ENCODE measurements at regions not wholly inside any gene's neighbourhood (a gene's known extent, or its start where the extent isn't known, plus 50 kb on each side); places are given as distances from the start of the nearest gene placed in this dataset.

DNA sequence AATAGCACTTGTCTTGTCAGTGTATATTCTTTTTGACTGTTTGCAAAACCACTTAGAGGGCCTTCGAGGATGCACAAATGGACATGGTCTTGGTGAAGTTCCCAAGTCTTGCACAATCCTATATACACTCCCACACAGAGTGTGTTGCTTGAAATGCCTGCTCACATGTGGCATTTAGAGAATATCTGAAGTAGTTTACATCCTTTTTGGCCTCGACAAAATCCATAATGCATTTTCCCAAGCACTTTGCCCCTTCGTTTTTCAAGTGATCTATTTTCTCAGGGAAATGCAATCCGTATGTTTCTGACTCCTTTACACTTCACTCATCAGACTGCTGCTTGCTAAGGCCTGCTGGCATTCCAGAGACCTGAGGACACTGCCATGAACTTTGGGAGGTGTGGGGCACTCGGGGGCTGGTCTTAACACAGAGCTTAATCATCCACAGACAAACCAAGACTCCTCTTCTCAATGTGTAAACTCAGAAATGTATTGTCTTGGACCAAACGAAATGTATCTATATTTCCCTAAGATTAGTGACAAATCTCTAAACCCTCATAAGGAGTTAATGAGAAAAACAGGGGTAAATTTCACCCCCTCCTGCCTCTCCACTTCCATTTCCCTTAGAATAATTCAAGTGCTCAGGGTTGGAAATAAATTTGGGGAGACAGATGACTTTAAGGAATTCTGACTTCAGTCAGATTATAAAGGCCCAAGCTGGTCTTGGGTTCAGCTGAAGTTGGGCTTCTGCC lies 219.3 kb upstream of the APCDD1 start:
- Histone ChIP-seq H3K4me3 (no peak overlapping the region), H3K27me3 (no peaks in the 10 kb centered on the region), H3K36me3 (no peaks in the 10 kb centered on the region), H3K27ac (no peak overlapping the region), H3K9me3 (peaks cover 0 to under 1% of the 10 kb centered on the region in 2 donors), H3K4me1 (peaks cover 0 to 17% of the 10 kb centered on the region in 2 donors)
- TF ChIP-seq, protein P1, sequence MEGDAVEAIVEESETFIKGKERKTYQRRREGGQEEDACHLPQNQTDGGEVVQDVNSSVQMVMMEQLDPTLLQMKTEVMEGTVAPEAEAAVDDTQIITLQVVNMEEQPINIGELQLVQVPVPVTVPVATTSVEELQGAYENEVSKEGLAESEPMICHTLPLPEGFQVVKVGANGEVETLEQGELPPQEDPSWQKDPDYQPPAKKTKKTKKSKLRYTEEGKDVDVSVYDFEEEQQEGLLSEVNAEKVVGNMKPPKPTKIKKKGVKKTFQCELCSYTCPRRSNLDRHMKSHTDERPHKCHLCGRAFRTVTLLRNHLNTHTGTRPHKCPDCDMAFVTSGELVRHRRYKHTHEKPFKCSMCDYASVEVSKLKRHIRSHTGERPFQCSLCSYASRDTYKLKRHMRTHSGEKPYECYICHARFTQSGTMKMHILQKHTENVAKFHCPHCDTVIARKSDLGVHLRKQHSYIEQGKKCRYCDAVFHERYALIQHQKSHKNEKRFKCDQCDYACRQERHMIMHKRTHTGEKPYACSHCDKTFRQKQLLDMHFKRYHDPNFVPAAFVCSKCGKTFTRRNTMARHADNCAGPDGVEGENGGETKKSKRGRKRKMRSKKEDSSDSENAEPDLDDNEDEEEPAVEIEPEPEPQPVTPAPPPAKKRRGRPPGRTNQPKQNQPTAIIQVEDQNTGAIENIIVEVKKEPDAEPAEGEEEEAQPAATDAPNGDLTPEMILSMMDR (IDR thresholded peaks at IDR 0.05) = no peak
- DNase-seq (ENCODE audit: low spot score) = no peak

DNA sequence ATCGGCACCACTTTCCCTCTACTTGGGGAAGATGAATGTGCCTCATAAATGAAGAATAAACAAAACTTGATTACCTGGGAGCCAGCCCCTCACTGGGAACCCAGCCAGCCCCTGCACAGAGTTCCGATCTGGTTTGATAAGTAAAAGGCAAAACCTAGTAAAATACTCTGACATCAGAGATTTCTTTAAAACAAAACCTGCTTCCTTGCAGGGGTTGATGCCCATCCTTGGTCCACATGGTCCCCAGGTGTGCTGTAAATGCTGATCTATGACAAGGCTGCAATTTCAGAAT lies 218.8 kb upstream of the APCDD1 start:
- no peak overlapping the region for H3K4me3 ChIP-seq
- no peak for DNase-seq (ENCODE audit: low spot score)
- H3K9me3 ChIP-seq = no peaks in the 10 kb centered on the region
- H3K4me1 ChIP-seq = peaks cover 0 to 21% of the 10 kb centered on the region in 2 donors
- H3K36me3 ChIP-seq = no peaks in the 10 kb centered on the region
- H3K27ac ChIP-seq = no peak overlapping the region
- TF ChIP-seq, protein P1 (IDR thresholded peaks at IDR 0.05) = no peak
- H3K27me3 ChIP-seq = no peaks in the 10 kb centered on the region

DNA sequence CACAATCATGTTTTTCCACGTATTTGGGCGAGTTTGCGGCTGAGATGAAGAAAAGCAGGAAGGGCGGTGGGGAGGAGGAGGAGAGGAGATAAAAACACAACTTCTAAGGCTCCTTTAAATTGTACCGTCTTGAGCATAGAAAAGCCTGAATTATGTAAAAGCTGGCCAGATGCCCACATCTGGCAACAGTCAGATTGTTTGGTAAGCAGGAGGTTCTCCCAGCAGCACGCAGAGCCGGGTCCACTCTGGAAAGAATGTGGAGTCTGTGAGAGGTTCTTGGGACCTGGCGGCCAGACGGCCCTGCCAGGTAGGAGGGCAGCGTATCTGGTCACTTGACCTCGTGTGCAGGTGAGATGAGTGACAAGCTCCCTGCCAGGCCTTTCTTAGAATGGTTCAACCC lies 215.3 kb upstream of the APCDD1 start:
- Histone ChIP-seq H3K4me1 (peaks cover 0 to 18% of the 10 kb centered on the region in 2 donors), H3K9me3 (no peaks in the 10 kb centered on the region), H3K27ac (no peak overlapping the region), H3K4me3 (no peak overlapping the region), H3K36me3 (no peaks in the 10 kb centered on the region), H3K27me3 (no peaks in the 10 kb centered on the region)
- TF ChIP-seq, protein P1 (IDR thresholded peaks at IDR 0.05) = no peak
- DNase-seq (ENCODE audit: low spot score) = peak; percentile 69

DNA sequence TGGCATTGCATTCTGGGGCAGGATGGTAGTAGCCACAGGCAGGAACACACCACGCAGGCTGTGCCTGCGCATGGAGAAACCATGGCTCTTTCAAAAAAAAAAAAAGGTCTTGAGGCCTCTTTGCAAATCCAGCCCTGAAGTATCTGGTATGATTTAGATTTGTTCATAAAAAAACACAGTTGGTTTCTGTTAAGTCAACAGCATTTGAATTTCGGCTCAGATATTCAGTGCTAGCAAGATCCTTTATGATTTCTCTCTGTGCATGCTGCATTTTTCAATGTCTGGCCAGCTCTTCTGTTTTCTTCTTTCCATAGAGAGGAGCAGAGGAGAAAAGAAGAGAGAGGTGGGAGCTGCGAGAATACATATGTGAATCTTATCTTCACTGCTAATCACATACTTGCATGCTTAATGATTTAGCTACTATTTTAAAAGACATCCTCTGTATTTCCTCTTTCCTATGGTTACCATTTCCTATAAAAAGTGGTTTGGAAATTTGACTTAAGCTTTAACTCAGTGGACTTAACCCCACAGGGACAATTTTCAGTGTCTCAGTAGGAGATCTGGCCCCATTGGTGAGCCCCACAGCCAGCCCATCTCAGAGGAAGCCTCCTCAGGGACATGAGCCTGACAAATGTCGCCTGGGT lies 214.3 kb upstream of the APCDD1 start:
- Histone ChIP-seq H3K9me3 (no peaks in the 10 kb centered on the region), H3K27me3 (no peaks in the 10 kb centered on the region), H3K4me3 (no peak overlapping the region), H3K4me1 (peaks cover 0 to 18% of the 10 kb centered on the region in 2 donors), H3K36me3 (no peaks in the 10 kb centered on the region), H3K27ac (no peak overlapping the region)
- DNase-seq (ENCODE audit: low spot score) = no peak
- TF ChIP-seq, protein P1 (IDR thresholded peaks at IDR 0.05) = no peak

DNA sequence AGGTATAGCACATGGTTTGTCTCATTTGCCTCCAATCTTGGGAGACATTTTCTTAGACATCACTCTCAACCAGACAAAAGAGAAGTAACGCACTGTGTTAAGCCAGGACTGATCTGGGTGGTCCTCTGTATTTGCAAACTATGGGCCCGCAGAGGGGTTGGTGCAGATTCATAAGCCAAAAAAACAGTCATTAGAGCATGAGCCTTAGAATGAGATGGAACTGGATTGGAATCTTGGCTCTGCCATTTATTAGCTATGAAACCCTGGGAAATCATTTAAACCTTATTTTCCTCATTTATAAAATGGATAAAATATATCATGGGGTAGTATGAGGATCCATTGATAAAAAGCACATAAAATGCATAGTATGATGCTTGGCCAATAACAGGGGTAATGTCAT lies 213.5 kb upstream of the APCDD1 start:
- Histone ChIP-seq H3K9me3 (no peaks in the 10 kb centered on the region), H3K27ac (no peak overlapping the region), H3K27me3 (no peaks in the 10 kb centered on the region), H3K4me1 (peaks cover 0 to 18% of the 10 kb centered on the region in 2 donors), H3K4me3 (no peak overlapping the region), H3K36me3 (no peaks in the 10 kb centered on the region)
- TF ChIP-seq, protein P1 (IDR thresholded peaks at IDR 0.05) = no peak
- no peak for DNase-seq (ENCODE audit: low spot score)
